ENCODE measurements at regions not wholly inside any gene's neighbourhood (a gene's known extent, or its start where the extent isn't known, plus 50 kb on each side); places are given as distances from the start of the nearest gene placed in this dataset.

- no peaks in the 10 kb centered on the region for H3K9me3 ChIP-seq
- no peak overlapping the region for H3K27ac ChIP-seq
- H3K4me1 ChIP-seq, result no peaks in the 10 kb centered on the region
- in situ Hi-C loops (cut with MboI; ENCODE audit: low pct_ligation_motif_present in 1 of 4, low pct_unique_long_range_greater_than_20kb in 1 of 4, low sequenced_read_pairs in 3 of 4) (loop anchor here in 1 of 4 donors (25.0 kb wide), 1 partner anchor 108 kb away; no protein-coding TSS in a partner anchor), intact Hi-C loops (cut with DNase I; ENCODE audit: low total_unique reads) (no loop called here)
- no peaks in the 10 kb centered on the region for H3K27me3 ChIP-seq
- no peak for TF ChIP-seq EP300 (IDR thresholded peaks at IDR 0.05; ENCODE audit: low read depth)
- TF ChIP-seq POLR2A (IDR thresholded peaks at IDR 0.05), result no peak
- no peak for TF ChIP-seq CTCF (IDR thresholded peaks at IDR 0.05)
- TF ChIP-seq POLR2AphosphoS5 (IDR thresholded peaks at IDR 0.05), result no peak
- H3K4me3 ChIP-seq, result no peak overlapping the region
- WGBS, 2 donors (ENCODE audit: low coverage in 1 of 2), result 50% methylated on average over 2 of the region's 2 CpGs; no CpG with 5 or more reads in 1 of the 2 donors
- no peaks in the 10 kb centered on the region for H3K36me3 ChIP-seq
- no peak for DNase-seq
Measured at GRCh38 chr21:14620152-14620551, 74.0 kb upstream of the SAMSN1 start.

- no peak for DNase-seq
- H3K9me3 ChIP-seq, result no peaks in the 10 kb centered on the region
- H3K4me3 ChIP-seq, result no peak overlapping the region
- in situ Hi-C loops (cut with MboI; ENCODE audit: low pct_ligation_motif_present in 1 of 4, low pct_unique_long_range_greater_than_20kb in 1 of 4, low sequenced_read_pairs in 3 of 4) (loop anchor here in 1 of 4 donors (25.0 kb wide), 1 partner anchor 106 kb away; no protein-coding TSS in a partner anchor), intact Hi-C loops (cut with DNase I; ENCODE audit: low total_unique reads) (no loop called here)
- 88 to 92% methylated on average over 2 of the region's 2 CpGs for WGBS, 2 donors (ENCODE audit: low coverage in 1 of 2)
- H3K27ac ChIP-seq, result no peak overlapping the region
- no peaks in the 10 kb centered on the region for H3K4me1 ChIP-seq
- H3K27me3 ChIP-seq, result no peaks in the 10 kb centered on the region
- TF ChIP-seq POLR2A (IDR thresholded peaks at IDR 0.05) (no peak), CTCF (IDR thresholded peaks at IDR 0.05) (no peak), POLR2AphosphoS5 (IDR thresholded peaks at IDR 0.05) (no peak), EP300 (IDR thresholded peaks at IDR 0.05; ENCODE audit: low read depth) (no peak)
- H3K36me3 ChIP-seq, result no peaks in the 10 kb centered on the region
Measured at GRCh38 chr21:14617871-14618270, 71.8 kb upstream of the SAMSN1 start.

GRCh38 chr21:14617040-14617393, 70.9 kb upstream of the SAMSN1 start:
- Histone ChIP-seq H3K27me3 (no peaks in the 10 kb centered on the region), H3K4me1 (no peaks in the 10 kb centered on the region), H3K36me3 (no peaks in the 10 kb centered on the region), H3K4me3 (no peak overlapping the region), H3K9me3 (no peaks in the 10 kb centered on the region), H3K27ac (no peak overlapping the region)
- intact Hi-C loops (cut with DNase I; ENCODE audit: low total_unique reads) (no loop called here), in situ Hi-C loops (cut with MboI; ENCODE audit: low pct_ligation_motif_present in 1 of 4, low pct_unique_long_range_greater_than_20kb in 1 of 4, low sequenced_read_pairs in 3 of 4) (loop anchor here in 1 of 4 donors (25.0 kb wide), 1 partner anchor 105 kb away; no protein-coding TSS in a partner anchor)
- 47 to 63% methylated on average over 2 of the region's 2 CpGs for WGBS, 2 donors (ENCODE audit: low coverage in 1 of 2)
- no peak for DNase-seq
- TF ChIP-seq POLR2AphosphoS5 (IDR thresholded peaks at IDR 0.05) (no peak), CTCF (IDR thresholded peaks at IDR 0.05) (no peak), POLR2A (IDR thresholded peaks at IDR 0.05) (no peak), EP300 (IDR thresholded peaks at IDR 0.05; ENCODE audit: low read depth) (no peak)

GRCh38 chr21:14616380-14617039, 70.4 kb upstream of the SAMSN1 start:
- H3K4me1 ChIP-seq, result no peaks in the 10 kb centered on the region
- no peaks in the 10 kb centered on the region for H3K27me3 ChIP-seq
- H3K4me3 ChIP-seq, result no peak overlapping the region
- H3K27ac ChIP-seq, result no peak overlapping the region
- H3K9me3 ChIP-seq, result no peaks in the 10 kb centered on the region
- WGBS, 2 donors (ENCODE audit: low coverage in 1 of 2), result 62% methylated on average over 4 of the region's 4 CpGs
- intact Hi-C loops (cut with DNase I; ENCODE audit: low total_unique reads) (no loop called here), in situ Hi-C loops (cut with MboI; ENCODE audit: low pct_ligation_motif_present in 1 of 4, low pct_unique_long_range_greater_than_20kb in 1 of 4, low sequenced_read_pairs in 3 of 4) (loop anchor here in 1 of 4 donors (25.0 kb wide), 1 partner anchor 104 kb away; no protein-coding TSS in a partner anchor)
- DNase-seq, result no peak
- H3K36me3 ChIP-seq, result no peaks in the 10 kb centered on the region
- no peak for TF ChIP-seq POLR2A (IDR thresholded peaks at IDR 0.05)
- no peak for TF ChIP-seq POLR2AphosphoS5 (IDR thresholded peaks at IDR 0.05)
- TF ChIP-seq EP300 (IDR thresholded peaks at IDR 0.05; ENCODE audit: low read depth), result no peak
- TF ChIP-seq CTCF (IDR thresholded peaks at IDR 0.05), result no peak
